SH-SY5Y (cell line): ENCODE measurements at regions not wholly inside any gene's neighbourhood (a gene's known extent, or its start where the extent isn't known, plus 50 kb on each side); places are given as distances from the start of the nearest gene placed in this dataset.

Experiments used
- GATA2 ChIP-seq: IDR thresholded peaks from 2 replicates; pipeline ENCODE4 v1.6.1; 2011; ENCODE audit warnings: mild to moderate bottlenecking, low read depth, low read length
- GATA3 ChIP-seq: IDR thresholded peaks from 2 replicates; pipeline ENCODE4 v1.6.1; 2011; ENCODE audit warnings: low read depth, mild to moderate bottlenecking, low read length, moderate library complexity

GRCh38 chr16:52631711-52632110, 84.8 kb upstream of the TOX3 start:
- no peak for TF ChIP-seq GATA2
- no peak for TF ChIP-seq GATA3

- TF ChIP-seq GATA3 (no peak), GATA2 (no peak)
Measured at GRCh38 chr16:52630711-52631110, 83.8 kb upstream of the TOX3 start.

GRCh38 chr16:52629296-52629695, 82.4 kb upstream of the TOX3 start:
- TF ChIP-seq GATA2 = no peak

- TF ChIP-seq GATA2 = no peak
Measured at GRCh38 chr16:52624891-52625290, 77.9 kb upstream of the TOX3 start.

- TF ChIP-seq GATA3 = no peak
- no peak for TF ChIP-seq GATA2
Measured at GRCh38 chr16:52621651-52622050, 74.7 kb upstream of the TOX3 start.

GRCh38 chr16:52618753-52619497, 72.0 kb upstream of the TOX3 start:
- TF ChIP-seq GATA2 (no peak), GATA3 (no peak)

GRCh38 chr16:52617591-52617990, 70.6 kb upstream of the TOX3 start:
- TF ChIP-seq GATA3 (no peak), GATA2 (no peak)

- TF ChIP-seq GATA3 (no peak), GATA2 (no peak)
Measured at GRCh38 chr16:52613508-52613907, 66.6 kb upstream of the TOX3 start.

GRCh38 chr16:52611817-52612673, 65.1 kb upstream of the TOX3 start:
- TF ChIP-seq GATA3 = no peak
- TF ChIP-seq GATA2 = no peak

GRCh38 chr16:52603015-52603414, 56.1 kb upstream of the TOX3 start:
- TF ChIP-seq GATA2 (no peak), GATA3 (no peak)

- no peak for TF ChIP-seq GATA2
- no peak for TF ChIP-seq GATA3
Measured at GRCh38 chr16:52597772-52598483, 51.0 kb upstream of the TOX3 start.

- TF ChIP-seq GATA3 = no peak
- no peak for TF ChIP-seq GATA2
Measured at GRCh38 chr16:52597073-52597771, 50.3 kb upstream of the TOX3 start.
